HCT116 (cell line): ENCODE measurements at regions not wholly inside any gene's neighbourhood (a gene's known extent, or its start where the extent isn't known, plus 50 kb on each side); places are given as distances from the start of the nearest gene placed in this dataset.

Source experiments
- ATAC-seq: fragments of 200-7000 bp; cut with Tn5 transposase; 2 replicates; pipeline ENCODE4 v1.9.1; 2020; ENCODE audit warnings: mild to moderate bottlenecking, moderate library complexity
- BruUV-seq: library from RNA; stranded (reverse); fragments of 400-500 nt; replicated peaks from 2 replicates; lab custom pipeline; 2021; lab: Mats Ljungman, UMichigan
- CTCF ChIA-PET: fragments of 300-600 bp; sonication (Branson Sonifier 250); formaldehyde crosslinking; loops from one replicate; lab custom pipeline; 2021; ENCODE audit warnings: antibody characterized with exemption; lab: Charles Lee
- POLR2A ChIA-PET: fragments of 300-600, 350-600 bp; sonication (Branson Sonifier 250); formaldehyde crosslinking; loops from one replicate; lab custom pipeline; 2021; ENCODE audit warnings: antibody characterized with exemption; lab: Charles Lee
- RAD21 ChIA-PET, 2 experiments: fragments of 300-600 bp; sonication (Branson Sonifier 250); formaldehyde crosslinking; loops; one replicate each; lab custom pipeline; 2023; ENCODE audit warnings: low total read pairs in 2 of 2; ENCODE audit not compliant: uncharacterized antibody in 2 of 2, unreplicated experiment in 2 of 2, low non-redundant PET in 1 of 2; lab: Charles Lee
- DNase-seq: peaks from one replicate; pipeline ENCODE4 v3.0.0-alpha.2; 2010; ENCODE audit warnings: low read depth, low spot score
- H2AFZ ChIP-seq: fragments of 200-600 bp; shearing (Covaris generic), sonication (generic); 2 replicates; pipeline ENCODE4 v1.6.1; 2017; ENCODE audit warnings: low read depth, mixed run types, mixed read lengths, antibody characterized with exemption, low read length; ENCODE audit not compliant: poor library complexity, severe bottlenecking
- H3K27ac ChIP-seq: 2 replicates; pipeline ENCODE4 v1.5.1; 2012; ENCODE audit warnings: low read depth, low read length
- H3K27me3 ChIP-seq: fragments of 200-600 bp; sonication (generic); 2 replicates; pipeline ENCODE4 v1.6.1; 2016; ENCODE audit warnings: mixed run types, low read length, mixed read lengths; ENCODE audit not compliant: insufficient read depth
- H3K36me3 ChIP-seq, 2 experiments: fragments of 200-500 bp in 1 of 2; fragments of 200-600 bp in 1 of 2; sonication (Bioruptor generic) in 1 of 2; sonication (generic) in 1 of 2; 2 replicates each; pipeline versions ENCODE4 v1.5.1 to v1.6.1; 2014 to 2016; ENCODE audit warnings: low read length in 2 of 2, inconsistent platforms in 1 of 2, mixed read lengths in 1 of 2, mixed run types in 1 of 2; ENCODE audit not compliant: insufficient read depth in 2 of 2, control insufficient read depth in 1 of 2
- H3K4me1 ChIP-seq, 2 experiments: fragments of 200-600 bp in 1 of 2; sonication (generic) in 1 of 2; 2 replicates each; pipeline versions ENCODE4 v1.5.1 to v1.6.1; 2012 to 2017; ENCODE audit warnings: low read length in 2 of 2, inconsistent platforms in 1 of 2, mild to moderate bottlenecking in 1 of 2, mixed read lengths in 1 of 2, mixed run types in 1 of 2, moderate library complexity in 1 of 2; ENCODE audit not compliant: insufficient read depth in 2 of 2, control insufficient read depth in 1 of 2
- H3K4me2 ChIP-seq: fragments of 200-600 bp; sonication (generic); 2 replicates; pipeline ENCODE4 v1.6.1; 2017; ENCODE audit warnings: mixed run types, low read length, mixed read lengths
- H3K4me3 ChIP-seq, 2 experiments: fragments of 200-600 bp in 1 of 2; sonication (generic) in 1 of 2; replicated peaks in 1 of 2; 2 replicates each; pipeline ENCODE4 v1.5.1; 2011 to 2016; ENCODE audit warnings: low read length in 2 of 2, control low read depth in 1 of 2, low read depth in 1 of 2, mild to moderate bottlenecking in 1 of 2, mixed read lengths in 1 of 2, mixed run types in 1 of 2
- H3K79me2 ChIP-seq: fragments of 200-600 bp; sonication (generic); 2 replicates; pipeline ENCODE4 v1.6.1; 2017; ENCODE audit warnings: mild to moderate bottlenecking, mixed run types, low read length, moderate library complexity, mixed read lengths; ENCODE audit not compliant: insufficient read depth
- H3K9ac ChIP-seq: fragments of 200-600 bp; sonication (generic); 2 replicates; pipeline ENCODE4 v1.6.1; 2016; ENCODE audit warnings: low read length, mixed read lengths
- H3K9me2 ChIP-seq: fragments of 200-600 bp; sonication (generic), shearing (Covaris generic); 2 replicates; pipeline ENCODE4 v1.6.1; 2017; ENCODE audit warnings: mixed run types, mild to moderate bottlenecking, moderate library complexity; ENCODE audit not compliant: insufficient read depth
- H3K9me3 ChIP-seq, 2 experiments: fragments of 200-500 bp in 1 of 2; fragments of 200-600 bp in 1 of 2; sonication (Bioruptor generic) in 1 of 2; sonication (generic) in 1 of 2; 2 replicates each; pipeline ENCODE4 v1.6.1; 2014 to 2017; ENCODE audit warnings: low read length in 2 of 2, mixed read lengths in 2 of 2, inconsistent platforms in 1 of 2, low read depth in 1 of 2, mild to moderate bottlenecking in 1 of 2, mixed run types in 1 of 2, moderate library complexity in 1 of 2; ENCODE audit not compliant: control insufficient read depth in 1 of 2, insufficient read depth in 1 of 2
- H4K20me1 ChIP-seq: fragments of 200-600 bp; sonication (generic), shearing (Covaris generic); 2 replicates; pipeline ENCODE4 v1.6.1; 2017; ENCODE audit warnings: mixed run types, mild to moderate bottlenecking, moderate library complexity; ENCODE audit not compliant: insufficient read depth
- ATF3 ChIP-seq: IDR thresholded peaks from 2 replicates; pipeline ENCODE4 v1.6.1; 2012
- CEBPB ChIP-seq: IDR thresholded peaks from 2 replicates; pipeline ENCODE4 v1.6.1; 2012; ENCODE audit warnings: low read depth
- EGR1 ChIP-seq: IDR thresholded peaks from 2 replicates; pipeline ENCODE4 v1.6.1; 2012; ENCODE audit warnings: low read depth
- EZH2 ChIP-seq: fragments of 200-600 bp; sonication (generic); IDR thresholded peaks from 2 replicates; pipeline ENCODE4 v1.6.1; 2017; ENCODE audit warnings: antibody characterized with exemption, mixed run types
- EZH2phosphoT487 ChIP-seq: fragments of 200-600 bp; IDR thresholded peaks from 2 replicates; pipeline ENCODE4 v1.6.1; 2018; ENCODE audit warnings: antibody characterized with exemption, borderline replicate concordance
- POLR2A ChIP-seq: IDR thresholded peaks from 2 replicates; pipeline ENCODE4 v1.7.0; 2011; ENCODE audit warnings: borderline replicate concordance; ENCODE audit not compliant: insufficient read depth, insufficient read length; ENCODE audit errors: extremely low read depth
- POLR2AphosphoS5 ChIP-seq: IDR thresholded peaks from 2 replicates; pipeline ENCODE4 v1.6.1; 2011; ENCODE audit warnings: mild to moderate bottlenecking, low read depth, low read length, moderate library complexity
- REST ChIP-seq: IDR thresholded peaks from 2 replicates; pipeline ENCODE4 v1.6.1; 2012; ENCODE audit warnings: low read depth
- SRF ChIP-seq: IDR thresholded peaks from 2 replicates; pipeline ENCODE4 v1.6.1; 2012; ENCODE audit warnings: low read depth
- TCF7L2 ChIP-seq: IDR thresholded peaks from 2 replicates; pipeline ENCODE4 v1.7.0; 2011; ENCODE audit warnings: borderline replicate concordance, inconsistent platforms; ENCODE audit not compliant: insufficient read depth, insufficient read length; ENCODE audit errors: extremely low read depth
- ZFX ChIP-seq: fragments of 450-650 bp; IDR thresholded peaks from 2 replicates; pipeline ENCODE4 v1.6.1; 2017
- intact Hi-C: fragments of 100-400 bp; cut with micrococcal nuclease; formaldehyde crosslinking; loops from 2 replicates; pipeline ENCODE4 v1.10.0; 2022

GRCh38 chr7:19364950-19365349, 219.7 kb upstream of the FERD3L start (continued):
- no peak for TF ChIP-seq EGR1

- no TSS peak for BruUV-seq
- H4K20me1 ChIP-seq, result no peaks in the 10 kb centered on the region
- RAD21 ChIA-PET, result no interaction called here
- no peaks in the 10 kb centered on the region for H3K4me1 ChIP-seq
- no peaks in the 10 kb centered on the region for H3K9me2 ChIP-seq
- no peak overlapping the region for H3K9ac ChIP-seq
- no peaks in the 10 kb centered on the region for H3K9me3 ChIP-seq
- CTCF ChIA-PET, result no interaction called here
- no peaks in the 10 kb centered on the region for H3K36me3 ChIP-seq
- no peak for ATAC-seq
- TF ChIP-seq ATF3 (no peak), ZFX (no peak), EZH2phosphoT487 (no peak), TCF7L2 (no peak), CEBPB (no peak; the same call in 1 of the 2 replicates)
- no peak for DNase-seq
- intact Hi-C loops, result no loop called here
- H3K4me2 ChIP-seq, result no peak overlapping the region
- H3K27ac ChIP-seq, result no peak overlapping the region
- POLR2A ChIA-PET, result no interaction called here
- H2AFZ ChIP-seq, result no peak overlapping the region
- H3K79me2 ChIP-seq, result no peaks in the 10 kb centered on the region
- H3K27me3 ChIP-seq, result no peaks in the 10 kb centered on the region
- H3K4me3 ChIP-seq, result no peak overlapping the region
Measured at GRCh38 chr7:19362099-19362498, 216.9 kb upstream of the FERD3L start.

- ATAC-seq (no peak), DNase-seq (no peak)
- H3K27ac ChIP-seq, result no peak overlapping the region
- no peaks in the 10 kb centered on the region for H3K36me3 ChIP-seq
- no peak overlapping the region for H2AFZ ChIP-seq
- 0 out of 2 replicates have a peak, but pooled peaks cover 5% of the 10 kb centered on the region for H3K27me3 ChIP-seq
- H3K9me2 ChIP-seq, result no peaks in the 10 kb centered on the region
- no peaks in the 10 kb centered on the region for H3K9me3 ChIP-seq
- H4K20me1 ChIP-seq, result no peaks in the 10 kb centered on the region
- H3K4me1 ChIP-seq, result no peaks in the 10 kb centered on the region
- POLR2A ChIA-PET, result no interaction called here
- no peak overlapping the region for H3K9ac ChIP-seq
- CTCF ChIA-PET, result no interaction called here
- intact Hi-C loops, result no loop called here
- H3K4me3 ChIP-seq, result no peak overlapping the region
- H3K4me2 ChIP-seq, result no peak overlapping the region
- no TSS peak for BruUV-seq
- TF ChIP-seq POLR2A, result no peak
- no peak for TF ChIP-seq SRF
- no peak for TF ChIP-seq REST
- no peak for TF ChIP-seq EZH2phosphoT487
- TF ChIP-seq ZFX, result no peak
- no peak for TF ChIP-seq ATF3
- TF ChIP-seq TCF7L2, result no peak
- no peak for TF ChIP-seq EZH2
- no peak for TF ChIP-seq POLR2AphosphoS5
- H3K79me2 ChIP-seq, result no peaks in the 10 kb centered on the region
- RAD21 ChIA-PET, result no interaction called here
Measured at GRCh38 chr7:19353180-19353579, 208.0 kb upstream of the FERD3L start.
